WTC11 (cell line): ENCODE measurements at regions not wholly inside any gene's neighbourhood (a gene's known extent, or its start where the extent isn't known, plus 50 kb on each side); places are given as distances from the start of the nearest gene placed in this dataset.

Source experiments
- ATAC-seq: fragments of 200-7000 bp; cut with Tn5 transposase; 2 replicates; pipeline ENCODE4 v1.10.0; 2021; ENCODE audit warnings: mild to moderate bottlenecking, moderate library complexity
- CTCF ChIA-PET: fragments of 300-600 bp; sonication (Branson Sonifier 250); formaldehyde crosslinking; loops from one replicate; lab custom pipeline; 2021; ENCODE audit warnings: antibody characterized with exemption; lab: Charles Lee
- POLR2A ChIA-PET: fragments of 350-600 bp; sonication (Branson Sonifier 250); formaldehyde crosslinking; loops from one replicate; lab custom pipeline; 2021; ENCODE audit warnings: antibody characterized with exemption; lab: Charles Lee
- DNase-seq: peaks from one replicate; pipeline ENCODE4 v3.0.0; 2021; ENCODE audit warnings: low spot score
- H3K27ac Mint-ChIP-seq: 2 replicates; pipeline ENCODE4 v1.8.0; 2021; ENCODE audit warnings: mixed read lengths
- H3K27me3 Mint-ChIP-seq: 2 replicates; pipeline ENCODE4 v1.8.0; 2021; ENCODE audit warnings: low read depth, mild to moderate bottlenecking, moderate library complexity, mixed read lengths
- H3K36me3 Mint-ChIP-seq: 2 replicates; pipeline ENCODE4 v1.8.0; 2021; ENCODE audit warnings: mixed read lengths
- H3K4me1 Mint-ChIP-seq: 2 replicates; pipeline ENCODE4 v1.8.0; 2022; ENCODE audit warnings: mixed read lengths
- H3K4me3 Mint-ChIP-seq: 2 replicates; pipeline ENCODE4 v1.8.0; 2021; ENCODE audit warnings: mild to moderate bottlenecking, moderate library complexity, mixed read lengths
- H3K9me3 Mint-ChIP-seq: 2 replicates; pipeline ENCODE4 v1.8.0; 2021; ENCODE audit warnings: mixed read lengths
- CBFB ChIP-seq: sonication (generic); formaldehyde crosslinking; IDR thresholded peaks from 2 replicates; pipeline ENCODE4 v1.8.1; 2022; ENCODE audit warnings: mild to moderate bottlenecking, low read depth, missing genetic modification reagents
- E2F5 ChIP-seq: sonication (generic); formaldehyde crosslinking; IDR thresholded peaks from 2 replicates; pipeline ENCODE4 v1.8.1; 2022; ENCODE audit warnings: mild to moderate bottlenecking, moderate library complexity, missing genetic modification reagents
- FOXJ3 ChIP-seq: sonication (generic); formaldehyde crosslinking; IDR thresholded peaks from 2 replicates; pipeline ENCODE4 v1.9.0; 2021; ENCODE audit warnings: missing genetic modification reagents, mild to moderate bottlenecking, borderline replicate concordance
- GABPB1 ChIP-seq: sonication (generic); formaldehyde crosslinking; IDR thresholded peaks from 2 replicates; pipeline ENCODE4 v1.8.1; 2023; ENCODE audit warnings: mild to moderate bottlenecking, missing genetic modification reagents
- MXD4 ChIP-seq: fragments of 250-450 bp; sonication (Bioruptor Pico); IDR thresholded peaks from 2 replicates; pipeline ENCODE4 v1.8.0; 2021; ENCODE audit warnings: mild to moderate bottlenecking, moderate library complexity, borderline replicate concordance
- NR3C1 ChIP-seq: sonication (generic); formaldehyde crosslinking; conservative IDR thresholded peaks from 2 replicates; pipeline ENCODE4 v1.8.1; 2023; ENCODE audit warnings: low read depth, mild to moderate bottlenecking, missing genetic modification reagents
- PRDM15 ChIP-seq: sonication (generic); formaldehyde crosslinking; IDR thresholded peaks from 2 replicates; pipeline ENCODE4 v1.8.0; 2022; ENCODE audit warnings: missing genetic modification reagents
- RORB ChIP-seq: fragments of 250-450 bp; sonication (Bioruptor Pico); IDR thresholded peaks from 2 replicates; pipeline ENCODE4 v1.9.0; 2021; ENCODE audit warnings: mild to moderate bottlenecking
- TP53 ChIP-seq: sonication (generic); formaldehyde crosslinking; IDR thresholded peaks from 2 replicates; pipeline ENCODE4 v1.8.1; 2023; ENCODE audit warnings: mild to moderate bottlenecking, missing genetic modification reagents
- ZMAT4 ChIP-seq: fragments of 250-450 bp; sonication (Bioruptor Pico); IDR thresholded peaks from 2 replicates; pipeline ENCODE4 v1.9.0; 2021; ENCODE audit warnings: mild to moderate bottlenecking
- TF ChIP-seq, protein P1 (sequence below): fragments of 250-450 bp; sonication (Bioruptor Pico); IDR thresholded peaks from 2 replicates; pipeline ENCODE4 v1.9.0; 2021; ENCODE audit warnings: mild to moderate bottlenecking
- TF ChIP-seq, protein P2 (sequence below): sonication (generic); formaldehyde crosslinking; IDR thresholded peaks from 2 replicates; pipeline ENCODE4 v1.8.1; 2023; ENCODE audit warnings: mild to moderate bottlenecking, missing genetic modification reagents, borderline replicate concordance
- TF ChIP-seq, protein P3 (sequence below): fragments of 250-450 bp; sonication (Bioruptor Pico); IDR thresholded peaks from 2 replicates; pipeline ENCODE4 v1.9.0; 2021; ENCODE audit warnings: mild to moderate bottlenecking, borderline replicate concordance
- TF ChIP-seq, protein P4 (sequence below): sonication (generic); formaldehyde crosslinking; IDR thresholded peaks from 2 replicates; pipeline ENCODE4 v1.8.1; 2022; ENCODE audit warnings: missing genetic modification reagents, borderline replicate concordance

- TF ChIP-seq, protein P1, sequence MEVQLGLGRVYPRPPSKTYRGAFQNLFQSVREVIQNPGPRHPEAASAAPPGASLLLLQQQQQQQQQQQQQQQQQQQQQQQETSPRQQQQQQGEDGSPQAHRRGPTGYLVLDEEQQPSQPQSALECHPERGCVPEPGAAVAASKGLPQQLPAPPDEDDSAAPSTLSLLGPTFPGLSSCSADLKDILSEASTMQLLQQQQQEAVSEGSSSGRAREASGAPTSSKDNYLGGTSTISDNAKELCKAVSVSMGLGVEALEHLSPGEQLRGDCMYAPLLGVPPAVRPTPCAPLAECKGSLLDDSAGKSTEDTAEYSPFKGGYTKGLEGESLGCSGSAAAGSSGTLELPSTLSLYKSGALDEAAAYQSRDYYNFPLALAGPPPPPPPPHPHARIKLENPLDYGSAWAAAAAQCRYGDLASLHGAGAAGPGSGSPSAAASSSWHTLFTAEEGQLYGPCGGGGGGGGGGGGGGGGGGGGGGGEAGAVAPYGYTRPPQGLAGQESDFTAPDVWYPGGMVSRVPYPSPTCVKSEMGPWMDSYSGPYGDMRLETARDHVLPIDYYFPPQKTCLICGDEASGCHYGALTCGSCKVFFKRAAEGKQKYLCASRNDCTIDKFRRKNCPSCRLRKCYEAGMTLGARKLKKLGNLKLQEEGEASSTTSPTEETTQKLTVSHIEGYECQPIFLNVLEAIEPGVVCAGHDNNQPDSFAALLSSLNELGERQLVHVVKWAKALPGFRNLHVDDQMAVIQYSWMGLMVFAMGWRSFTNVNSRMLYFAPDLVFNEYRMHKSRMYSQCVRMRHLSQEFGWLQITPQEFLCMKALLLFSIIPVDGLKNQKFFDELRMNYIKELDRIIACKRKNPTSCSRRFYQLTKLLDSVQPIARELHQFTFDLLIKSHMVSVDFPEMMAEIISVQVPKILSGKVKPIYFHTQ (CRISPR knock-in tag): no peak
- no peak for TF ChIP-seq ZMAT4 (CRISPR knock-in tag)
- no peak for TF ChIP-seq RORB (CRISPR knock-in tag)
- no peak for TF ChIP-seq CBFB
- CTCF ChIA-PET: no interaction called here
- no peak overlapping the region for H3K27ac Mint-ChIP-seq
These were observed 532.6 kb upstream of the AMELY start for GRCh38 chrY:7444141-7444540.

GRCh38 chrY:7440796-7441530 lies 529.4 kb upstream of the AMELY start:
- POLR2A ChIA-PET: no interaction called here
- Mint-ChIP-seq H3K4me1 (no peaks in the 10 kb centered on the region), H3K36me3 (no peaks in the 10 kb centered on the region), H3K27ac (no peak overlapping the region), H3K27me3 (no peaks in the 10 kb centered on the region), H3K9me3 (no peaks in the 10 kb centered on the region), H3K4me3 (no peak overlapping the region)
- DNase-seq (no peak), ATAC-seq (no peak)
- CTCF ChIA-PET: no interaction called here
- TF ChIP-seq, protein P2, sequence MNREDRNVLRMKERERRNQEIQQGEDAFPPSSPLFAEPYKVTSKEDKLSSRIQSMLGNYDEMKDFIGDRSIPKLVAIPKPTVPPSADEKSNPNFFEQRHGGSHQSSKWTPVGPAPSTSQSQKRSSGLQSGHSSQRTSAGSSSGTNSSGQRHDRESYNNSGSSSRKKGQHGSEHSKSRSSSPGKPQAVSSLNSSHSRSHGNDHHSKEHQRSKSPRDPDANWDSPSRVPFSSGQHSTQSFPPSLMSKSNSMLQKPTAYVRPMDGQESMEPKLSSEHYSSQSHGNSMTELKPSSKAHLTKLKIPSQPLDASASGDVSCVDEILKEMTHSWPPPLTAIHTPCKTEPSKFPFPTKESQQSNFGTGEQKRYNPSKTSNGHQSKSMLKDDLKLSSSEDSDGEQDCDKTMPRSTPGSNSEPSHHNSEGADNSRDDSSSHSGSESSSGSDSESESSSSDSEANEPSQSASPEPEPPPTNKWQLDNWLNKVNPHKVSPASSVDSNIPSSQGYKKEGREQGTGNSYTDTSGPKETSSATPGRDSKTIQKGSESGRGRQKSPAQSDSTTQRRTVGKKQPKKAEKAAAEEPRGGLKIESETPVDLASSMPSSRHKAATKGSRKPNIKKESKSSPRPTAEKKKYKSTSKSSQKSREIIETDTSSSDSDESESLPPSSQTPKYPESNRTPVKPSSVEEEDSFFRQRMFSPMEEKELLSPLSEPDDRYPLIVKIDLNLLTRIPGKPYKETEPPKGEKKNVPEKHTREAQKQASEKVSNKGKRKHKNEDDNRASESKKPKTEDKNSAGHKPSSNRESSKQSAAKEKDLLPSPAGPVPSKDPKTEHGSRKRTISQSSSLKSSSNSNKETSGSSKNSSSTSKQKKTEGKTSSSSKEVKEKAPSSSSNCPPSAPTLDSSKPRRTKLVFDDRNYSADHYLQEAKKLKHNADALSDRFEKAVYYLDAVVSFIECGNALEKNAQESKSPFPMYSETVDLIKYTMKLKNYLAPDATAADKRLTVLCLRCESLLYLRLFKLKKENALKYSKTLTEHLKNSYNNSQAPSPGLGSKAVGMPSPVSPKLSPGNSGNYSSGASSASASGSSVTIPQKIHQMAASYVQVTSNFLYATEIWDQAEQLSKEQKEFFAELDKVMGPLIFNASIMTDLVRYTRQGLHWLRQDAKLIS (CRISPR knock-in tag): no peak
- no peak for TF ChIP-seq FOXJ3 (CRISPR knock-in tag)
- no peak for TF ChIP-seq MXD4 (CRISPR knock-in tag)
- no peak for TF ChIP-seq E2F5 (CRISPR knock-in tag)
- no peak for TF ChIP-seq NR3C1 (CRISPR knock-in tag)
- TF ChIP-seq, protein P3, sequence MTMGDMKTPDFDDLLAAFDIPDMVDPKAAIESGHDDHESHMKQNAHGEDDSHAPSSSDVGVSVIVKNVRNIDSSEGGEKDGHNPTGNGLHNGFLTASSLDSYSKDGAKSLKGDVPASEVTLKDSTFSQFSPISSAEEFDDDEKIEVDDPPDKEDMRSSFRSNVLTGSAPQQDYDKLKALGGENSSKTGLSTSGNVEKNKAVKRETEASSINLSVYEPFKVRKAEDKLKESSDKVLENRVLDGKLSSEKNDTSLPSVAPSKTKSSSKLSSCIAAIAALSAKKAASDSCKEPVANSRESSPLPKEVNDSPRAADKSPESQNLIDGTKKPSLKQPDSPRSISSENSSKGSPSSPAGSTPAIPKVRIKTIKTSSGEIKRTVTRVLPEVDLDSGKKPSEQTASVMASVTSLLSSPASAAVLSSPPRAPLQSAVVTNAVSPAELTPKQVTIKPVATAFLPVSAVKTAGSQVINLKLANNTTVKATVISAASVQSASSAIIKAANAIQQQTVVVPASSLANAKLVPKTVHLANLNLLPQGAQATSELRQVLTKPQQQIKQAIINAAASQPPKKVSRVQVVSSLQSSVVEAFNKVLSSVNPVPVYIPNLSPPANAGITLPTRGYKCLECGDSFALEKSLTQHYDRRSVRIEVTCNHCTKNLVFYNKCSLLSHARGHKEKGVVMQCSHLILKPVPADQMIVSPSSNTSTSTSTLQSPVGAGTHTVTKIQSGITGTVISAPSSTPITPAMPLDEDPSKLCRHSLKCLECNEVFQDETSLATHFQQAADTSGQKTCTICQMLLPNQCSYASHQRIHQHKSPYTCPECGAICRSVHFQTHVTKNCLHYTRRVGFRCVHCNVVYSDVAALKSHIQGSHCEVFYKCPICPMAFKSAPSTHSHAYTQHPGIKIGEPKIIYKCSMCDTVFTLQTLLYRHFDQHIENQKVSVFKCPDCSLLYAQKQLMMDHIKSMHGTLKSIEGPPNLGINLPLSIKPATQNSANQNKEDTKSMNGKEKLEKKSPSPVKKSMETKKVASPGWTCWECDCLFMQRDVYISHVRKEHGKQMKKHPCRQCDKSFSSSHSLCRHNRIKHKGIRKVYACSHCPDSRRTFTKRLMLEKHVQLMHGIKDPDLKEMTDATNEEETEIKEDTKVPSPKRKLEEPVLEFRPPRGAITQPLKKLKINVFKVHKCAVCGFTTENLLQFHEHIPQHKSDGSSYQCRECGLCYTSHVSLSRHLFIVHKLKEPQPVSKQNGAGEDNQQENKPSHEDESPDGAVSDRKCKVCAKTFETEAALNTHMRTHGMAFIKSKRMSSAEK (CRISPR knock-in tag): no peak
- TF ChIP-seq, protein P4, sequence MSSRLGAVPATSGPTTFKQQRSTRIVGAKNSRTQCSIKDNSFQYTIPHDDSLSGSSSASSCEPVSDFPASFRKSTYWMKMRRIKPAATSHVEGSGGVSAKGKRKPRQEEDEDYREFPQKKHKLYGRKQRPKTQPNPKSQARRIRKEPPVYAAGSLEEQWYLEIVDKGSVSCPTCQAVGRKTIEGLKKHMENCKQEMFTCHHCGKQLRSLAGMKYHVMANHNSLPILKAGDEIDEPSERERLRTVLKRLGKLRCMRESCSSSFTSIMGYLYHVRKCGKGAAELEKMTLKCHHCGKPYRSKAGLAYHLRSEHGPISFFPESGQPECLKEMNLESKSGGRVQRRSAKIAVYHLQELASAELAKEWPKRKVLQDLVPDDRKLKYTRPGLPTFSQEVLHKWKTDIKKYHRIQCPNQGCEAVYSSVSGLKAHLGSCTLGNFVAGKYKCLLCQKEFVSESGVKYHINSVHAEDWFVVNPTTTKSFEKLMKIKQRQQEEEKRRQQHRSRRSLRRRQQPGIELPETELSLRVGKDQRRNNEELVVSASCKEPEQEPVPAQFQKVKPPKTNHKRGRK (CRISPR knock-in tag): no peak
- no peak for TF ChIP-seq GABPB1 (CRISPR knock-in tag)
- TF ChIP-seq PRDM15: no peak
- TF ChIP-seq TP53 (CRISPR knock-in tag): no peak

More at GRCh38 chrY:7444141-7444540, 532.6 kb upstream of the AMELY start:
- H3K4me3 Mint-ChIP-seq: no peak overlapping the region
- POLR2A ChIA-PET: no interaction called here
- no peaks in the 10 kb centered on the region for H3K27me3 Mint-ChIP-seq
- H3K9me3 Mint-ChIP-seq: no peaks in the 10 kb centered on the region
- no peaks in the 10 kb centered on the region for H3K4me1 Mint-ChIP-seq
- DNase-seq (no peak), ATAC-seq (no peak)
- H3K36me3 Mint-ChIP-seq: no peaks in the 10 kb centered on the region
